ENCODE measurements at regions not wholly inside any gene's neighbourhood (a gene's known extent, or its start where the extent isn't known, plus 50 kb on each side); places are given as distances from the start of the nearest gene placed in this dataset.

- no peak for DNase-seq (ENCODE audit: low read depth)
Measured at GRCh38 chr9:7238247-7238637, 480.5 kb downstream of the KDM4C start.

- DNase-seq (ENCODE audit: low read depth): peak; percentile 60
Measured at GRCh38 chr9:7237473-7238246, 479.9 kb downstream of the KDM4C start.

GRCh38 chr9:7236186-7236585 lies 478.4 kb downstream of the KDM4C start:
- DNase-seq (ENCODE audit: low read depth): no peak

- DNase-seq (ENCODE audit: low read depth): no peak
Measured at GRCh38 chr9:7234144-7234543, 476.4 kb downstream of the KDM4C start.

GRCh38 chr9:7229571-7229970 lies 471.8 kb downstream of the KDM4C start:
- no peak for DNase-seq (ENCODE audit: low read depth)

GRCh38 chr9:7228726-7229125 lies 471.0 kb downstream of the KDM4C start:
- DNase-seq (ENCODE audit: low read depth): no peak

- DNase-seq (ENCODE audit: low read depth): no peak
Measured at GRCh38 chr9:7227951-7228350, 470.2 kb downstream of the KDM4C start.

GRCh38 chr9:7226007-7226640 lies 468.4 kb downstream of the KDM4C start:
- DNase-seq (ENCODE audit: low read depth): no peak

Measured in GM04503 (cell line).